LNCAP (cell line): ENCODE measurements at regions not wholly inside any gene's neighbourhood (a gene's known extent, or its start where the extent isn't known, plus 50 kb on each side); places are given as distances from the start of the nearest gene placed in this dataset.

Experiments used
- CTCF ChIP-seq: fragments of 450-650 bp; IDR thresholded peaks from 2 replicates; pipeline ENCODE4 v1.5.1; 2017; ENCODE audit warnings: mild to moderate bottlenecking

GRCh38 chr2:14774436-14774968 is 142.0 kb downstream of the LRATD1 start:
- no peak for TF ChIP-seq CTCF

DNA sequence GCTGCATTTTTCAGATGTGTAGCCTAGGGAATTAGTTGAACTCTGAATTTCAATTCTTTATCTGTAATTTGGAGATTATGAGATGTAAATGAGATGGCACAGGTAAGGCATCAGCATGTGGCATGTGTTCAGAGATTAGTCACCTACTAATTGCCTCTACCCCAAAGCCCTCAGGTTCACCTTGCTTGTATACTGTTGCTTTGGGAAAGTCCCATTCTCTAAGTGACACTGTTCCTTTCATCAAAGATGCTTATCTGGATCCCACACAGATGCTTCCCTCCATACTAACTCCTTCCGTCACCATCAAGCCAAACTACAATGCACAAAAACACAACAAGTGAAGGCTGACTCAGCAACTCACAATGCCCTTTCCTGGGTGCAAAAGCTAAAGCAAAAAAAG is 143.7 kb downstream of the LRATD1 start:
- no peak for TF ChIP-seq CTCF

- TF ChIP-seq CTCF = no peak
These were observed 145.5 kb downstream of the LRATD1 start for GRCh38 chr2:14778015-14778414.

DNA sequence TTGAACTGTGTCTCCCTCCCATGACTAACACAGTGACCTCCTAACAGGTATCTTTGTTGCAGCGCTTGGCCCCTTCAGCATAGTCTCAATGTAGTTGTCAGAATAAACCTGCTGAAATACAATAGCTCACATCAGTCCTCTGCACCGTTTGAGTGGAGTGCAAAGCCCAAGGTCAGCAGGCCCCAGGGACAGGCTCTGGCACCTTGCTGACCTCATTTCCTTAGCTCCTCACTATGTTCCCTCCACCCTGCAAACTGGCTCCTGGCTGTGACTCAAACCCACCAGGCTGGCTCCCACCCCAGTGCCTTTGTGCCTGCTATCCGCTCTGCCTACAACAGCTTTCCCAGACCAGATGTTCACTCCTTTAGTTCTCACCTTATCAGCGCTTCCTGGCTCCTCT is 146.7 kb downstream of the LRATD1 start:
- no peak for TF ChIP-seq CTCF

DNA sequence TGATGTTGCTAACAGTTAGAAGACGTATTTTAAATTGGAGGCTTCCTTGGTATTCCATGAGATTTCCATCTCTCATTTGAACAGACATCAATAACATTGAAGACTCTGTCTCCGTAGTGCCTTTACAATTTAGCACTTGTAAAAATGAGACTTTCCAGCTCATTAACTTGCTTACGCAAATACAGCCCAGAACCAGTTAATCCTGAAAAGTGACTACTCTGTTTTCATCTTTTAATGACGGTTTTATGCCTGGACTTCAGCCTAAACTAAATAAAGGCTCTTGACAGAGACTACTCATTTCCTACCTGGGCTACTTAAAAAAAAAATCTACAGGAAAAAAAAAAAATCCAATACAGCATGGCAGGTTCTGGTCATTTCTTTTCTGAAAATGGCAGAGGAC is 148.6 kb downstream of the LRATD1 start:
- TF ChIP-seq CTCF = no peak

DNA sequence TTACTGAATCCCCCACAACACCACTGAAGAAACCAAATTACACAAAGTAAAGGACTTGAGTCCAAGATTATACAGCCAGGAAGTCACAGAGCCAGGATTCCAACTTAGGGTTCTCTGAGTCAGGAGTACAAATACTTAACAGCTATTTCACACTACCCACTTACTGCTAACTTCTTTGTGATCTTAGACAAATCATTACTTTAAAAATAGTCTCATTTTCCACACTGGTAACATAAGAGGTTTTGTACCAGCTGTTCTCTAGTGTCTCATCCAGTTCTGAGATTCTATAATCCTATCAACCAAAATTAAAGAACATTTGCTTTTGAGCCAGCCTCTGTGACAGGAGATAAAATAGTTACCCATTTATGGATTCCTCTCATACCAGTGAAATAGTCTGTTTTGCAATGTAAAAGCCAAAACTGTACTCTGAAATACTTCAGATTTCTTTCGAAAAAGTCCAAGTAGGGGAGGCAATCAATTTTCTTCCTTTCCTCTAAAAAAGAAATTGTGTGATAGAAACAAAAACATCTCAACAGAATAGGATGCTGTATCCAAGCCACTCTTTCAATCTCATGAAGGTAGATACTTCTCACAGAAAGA is 157.6 kb downstream of the LRATD1 start:
- TF ChIP-seq CTCF = no peak

DNA sequence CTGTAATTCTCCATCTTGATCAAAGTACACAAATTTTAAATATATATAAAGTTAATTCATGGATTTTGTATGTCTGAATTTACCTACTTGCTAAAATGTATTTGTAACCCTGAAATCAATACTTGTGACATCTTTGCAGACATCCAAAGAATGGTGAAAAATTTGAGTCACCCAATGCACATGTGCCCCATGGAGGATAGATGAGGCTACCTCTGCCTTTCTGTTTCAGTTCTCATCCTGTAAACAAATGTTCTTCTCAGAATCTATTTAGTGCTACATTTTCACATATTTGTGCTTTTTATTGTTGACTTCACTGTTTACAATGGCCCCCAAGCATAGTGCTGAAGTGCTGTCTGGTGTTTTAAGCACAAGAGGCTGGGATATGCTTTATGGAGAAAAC is 171.5 kb downstream of the LRATD1 start:
- TF ChIP-seq CTCF = no peak

DNA sequence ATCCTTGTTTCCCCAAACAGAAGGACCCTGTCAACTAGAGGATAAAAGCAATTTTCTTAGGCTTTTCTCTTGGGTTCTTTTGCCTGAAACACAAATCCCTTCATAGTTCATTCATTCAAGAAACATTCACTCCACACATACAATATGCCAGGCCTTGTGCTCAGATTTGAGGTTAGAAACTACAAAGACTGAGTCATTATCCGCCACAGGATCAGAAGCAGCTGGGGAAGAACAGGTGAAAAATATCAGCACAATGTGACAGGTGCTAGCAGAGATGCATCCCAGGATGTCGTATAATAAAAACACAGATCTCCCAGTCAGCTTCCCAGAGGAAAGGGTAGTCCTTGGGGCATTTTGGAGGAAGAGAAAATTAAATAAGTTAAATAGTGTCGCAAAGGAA is 172.4 kb downstream of the LRATD1 start:
- no peak for TF ChIP-seq CTCF
